ENCODE measurements at regions not wholly inside any gene's neighbourhood (a gene's known extent, or its start where the extent isn't known, plus 50 kb on each side); places are given as distances from the start of the nearest gene placed in this dataset.

- TF ChIP-seq POLR2A (IDR thresholded peaks at IDR 0.05) (no peak), CTCF (IDR thresholded peaks at IDR 0.05) (no peak), POLR2AphosphoS5 (IDR thresholded peaks at IDR 0.05) (no peak)
These were observed 133.7 kb downstream of the LCA5 start for GRCh38 chr6:79403563-79403962.

Measured in suprapubic skin (tissue), 4 donors.